ENCODE measurements at regions not wholly inside any gene's neighbourhood (a gene's known extent, or its start where the extent isn't known, plus 50 kb on each side); places are given as distances from the start of the nearest gene placed in this dataset.

GRCh38 chr18:57965246-57965645 lies 78.8 kb upstream of the NEDD4L start:
- Histone ChIP-seq H4K5ac (ENCODE audit: insufficient read length, low read depth, low read length) (no peak overlapping the region), H4K91ac (ENCODE audit: insufficient read length, low read depth, low read length) (no peak overlapping the region), H3T11ph (ENCODE audit: low read length) (no peak overlapping the region), H3K56ac (ENCODE audit: insufficient read length, low read depth, low read length) (no peak overlapping the region), H2BK15ac (ENCODE audit: low read depth, low read length) (no peak overlapping the region), H2BK20ac (ENCODE audit: low read depth, low read length, poor library complexity, severe bottlenecking) (no peak overlapping the region), H3K4me2 (ENCODE audit: insufficient read depth, insufficient read length, low read length) (no peak overlapping the region), H2AFZ (ENCODE audit: low read length) (no peak overlapping the region), H3K23me2 (ENCODE audit: insufficient read length, low read depth, low read length, poor library complexity, severe bottlenecking) (no peaks in the 10 kb centered on the region), H3K9ac (ENCODE audit: extremely low read depth, insufficient read length, low read length) (no peak overlapping the region), H4K8ac (replicated peaks; ENCODE audit: insufficient read length, low read depth, low read length) (no peak overlapping the region), H2BK120ac (ENCODE audit: low read depth, low read length, poor library complexity, severe bottlenecking) (no peak overlapping the region), H2BK12ac (ENCODE audit: insufficient read length, low read depth, low read length) (no peak overlapping the region), H3K79me1 (ENCODE audit: insufficient read depth, low read depth, low read length, poor library complexity, severe bottlenecking) (no peaks in the 10 kb centered on the region), H3K4ac (ENCODE audit: low read depth, low read length) (no peak overlapping the region), H3K9me3 (ENCODE audit: control insufficient read depth, low read depth, low read length) (no peaks in the 10 kb centered on the region), H3K23ac (ENCODE audit: insufficient read length, low read depth, low read length) (no peak overlapping the region), H3K4me1 (ENCODE audit: insufficient read depth, low read length) (no peaks in the 10 kb centered on the region; the same call in 1 of the 2 replicates), H3K27me3 (ENCODE audit: insufficient read depth, low read length) (no peaks in the 10 kb centered on the region), H3K14ac (ENCODE audit: insufficient read depth, low read length) (no peak overlapping the region), H3K79me2 (ENCODE audit: insufficient read depth, low read length) (no peaks in the 10 kb centered on the region), H4K20me1 (ENCODE audit: control insufficient read depth, insufficient read depth, insufficient read length) (no peaks in the 10 kb centered on the region), H3K18ac (ENCODE audit: insufficient read length, low read depth, low read length) (no peak overlapping the region), H2AK5ac (ENCODE audit: insufficient read length, low read length) (no peak overlapping the region), H2BK5ac (ENCODE audit: insufficient read length, low read length) (no peak overlapping the region), H3K27ac (ENCODE audit: insufficient read length, low read depth, low read length) (no peak overlapping the region)
- Mint-ChIP-seq H3K27ac (no peak overlapping the region), H3K27me3 (ENCODE audit: low read depth) (peaks cover 2% of the 10 kb centered on the region; the same call in 1 of the 2 replicates), H3K4me3 (no peak overlapping the region), H3K9me3 (no peaks in the 10 kb centered on the region), H3K4me1 (peaks cover 4 to 5% of the 10 kb centered on the region in 2 experiments), H3K36me3 (ENCODE audit: insufficient read depth in 1 of 3, low read depth in 3 of 3) (no peaks in the 10 kb centered on the region)
- whole genome bisulfite sequencing (ENCODE audit: extremely low coverage, insufficient read length, low lambda C conversion rate), result no CpG with 5 or more reads among the region's 6 CpGs
- no peak for DNase-seq
- TF ChIP-seq CTCF (conservative IDR thresholded peaks at IDR 0.05), result no peak

Measured in H9 (cell line).